GM19023 (cell line): ENCODE measurements at regions not wholly inside any gene's neighbourhood (a gene's known extent, or its start where the extent isn't known, plus 50 kb on each side); places are given as distances from the start of the nearest gene placed in this dataset.
"Not testable (repeated sequence)": the region's sequence is repeated elsewhere in the genome, so short reads cannot be mapped to it uniquely, and the experiment has no call there.

Source experiments
- ATAC-seq: cut with Tn5 transposase; IDR thresholded peaks from one replicate; pipeline ENCODE4 v1.9.1; 2021; ENCODE audit warnings: mild to moderate bottlenecking, moderate library complexity; ENCODE audit not compliant: unreplicated experiment

DNA sequence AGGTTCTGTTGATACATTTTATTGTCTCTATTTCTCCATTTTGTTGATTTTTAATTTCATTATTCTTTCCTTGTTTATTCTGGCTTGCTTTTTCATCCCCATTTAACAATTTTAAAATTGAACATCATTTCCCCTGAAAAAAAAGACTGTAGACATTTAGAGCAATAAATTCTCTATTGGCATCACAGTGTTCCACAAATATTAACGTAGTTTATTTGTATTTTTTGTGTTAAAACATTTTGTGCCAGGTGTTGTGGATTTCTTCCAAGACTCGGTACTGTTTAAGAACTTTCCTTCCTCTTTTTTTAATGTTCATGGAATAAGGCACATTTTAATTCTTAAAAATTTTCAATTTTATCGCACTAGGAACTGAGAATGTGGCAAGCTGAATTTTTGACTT, 156.1 kb upstream of the NPY start:
- no peak for ATAC-seq

DNA sequence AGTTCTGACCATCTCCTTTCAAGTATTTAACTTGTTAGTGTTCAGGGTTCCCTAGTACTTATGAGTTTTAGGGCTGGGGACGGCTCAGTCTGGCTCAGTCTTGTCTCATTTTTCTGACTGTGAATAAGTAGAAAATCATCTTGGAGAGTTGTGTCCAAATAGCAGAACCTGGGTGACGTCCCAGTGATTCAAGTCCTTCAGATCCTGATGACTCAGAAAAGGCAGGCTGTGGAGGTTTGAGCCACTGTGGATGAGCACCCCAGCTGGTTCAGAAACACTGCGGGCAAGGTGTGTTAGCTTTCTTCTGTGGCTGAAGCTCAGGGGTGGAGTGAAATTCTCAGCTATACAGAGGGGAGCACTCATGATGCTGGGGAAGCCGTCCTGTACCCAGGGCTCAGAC, 154.4 kb upstream of the NPY start:
- no peak for ATAC-seq

DNA sequence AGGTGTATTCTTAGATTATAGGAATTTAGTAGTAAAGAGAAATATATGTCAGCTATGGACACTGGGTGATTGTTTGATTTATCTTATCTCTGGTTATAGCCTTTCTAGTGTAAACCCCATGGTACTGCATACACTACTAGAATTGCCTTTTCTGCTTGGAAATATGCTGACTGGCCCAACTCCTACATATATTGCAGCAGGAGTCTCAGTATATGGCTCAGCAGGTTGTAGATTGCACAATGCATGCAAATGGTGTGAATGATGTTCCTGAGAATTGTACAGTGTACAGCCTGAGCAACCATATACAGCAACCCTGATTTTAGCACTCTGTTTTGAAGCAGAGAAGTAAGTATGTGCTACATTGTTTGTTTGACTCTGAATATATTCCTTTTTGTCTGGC, 153.4 kb upstream of the NPY start:
- no peak for ATAC-seq

DNA sequence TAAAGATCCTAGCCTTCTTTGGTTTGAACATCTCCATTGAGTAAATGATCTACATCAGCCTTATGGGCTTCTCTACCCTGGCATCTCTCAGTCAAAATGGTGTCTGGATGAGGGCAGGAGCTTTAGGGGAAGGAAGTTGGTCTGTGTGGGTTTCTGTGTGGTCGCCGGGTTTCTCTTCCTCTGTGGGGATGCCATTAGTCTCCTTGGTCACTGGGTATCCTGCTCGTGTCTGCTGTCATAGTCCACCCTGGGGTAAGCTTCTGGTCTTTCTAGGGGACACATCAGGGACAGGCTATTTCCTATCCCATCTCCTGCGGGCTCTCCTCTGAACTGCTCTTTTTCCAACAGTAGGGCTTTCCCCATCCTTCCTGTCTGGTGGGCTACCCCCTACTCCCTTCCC, 150.3 kb upstream of the NPY start:
- ATAC-seq: no peak

DNA sequence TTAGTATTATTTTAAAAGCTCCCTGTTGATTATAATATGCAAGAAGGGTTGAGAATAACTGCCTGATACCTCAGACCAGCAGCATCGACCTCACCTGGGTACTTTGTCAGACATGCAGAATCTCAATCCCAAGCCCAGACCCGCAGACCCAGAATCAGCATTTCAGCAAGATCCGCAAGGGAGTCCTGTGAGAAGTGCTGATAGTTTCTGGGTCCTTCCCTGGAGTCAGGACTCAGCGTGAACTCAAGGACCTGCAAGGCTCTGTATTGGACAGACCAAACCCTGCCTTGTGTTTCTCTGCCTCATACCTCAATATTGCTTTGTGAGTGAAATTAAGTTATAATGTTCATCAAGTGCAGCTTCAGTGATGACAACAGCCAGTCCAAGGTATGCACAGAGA, 149.5 kb upstream of the NPY start:
- no peak for ATAC-seq

DNA sequence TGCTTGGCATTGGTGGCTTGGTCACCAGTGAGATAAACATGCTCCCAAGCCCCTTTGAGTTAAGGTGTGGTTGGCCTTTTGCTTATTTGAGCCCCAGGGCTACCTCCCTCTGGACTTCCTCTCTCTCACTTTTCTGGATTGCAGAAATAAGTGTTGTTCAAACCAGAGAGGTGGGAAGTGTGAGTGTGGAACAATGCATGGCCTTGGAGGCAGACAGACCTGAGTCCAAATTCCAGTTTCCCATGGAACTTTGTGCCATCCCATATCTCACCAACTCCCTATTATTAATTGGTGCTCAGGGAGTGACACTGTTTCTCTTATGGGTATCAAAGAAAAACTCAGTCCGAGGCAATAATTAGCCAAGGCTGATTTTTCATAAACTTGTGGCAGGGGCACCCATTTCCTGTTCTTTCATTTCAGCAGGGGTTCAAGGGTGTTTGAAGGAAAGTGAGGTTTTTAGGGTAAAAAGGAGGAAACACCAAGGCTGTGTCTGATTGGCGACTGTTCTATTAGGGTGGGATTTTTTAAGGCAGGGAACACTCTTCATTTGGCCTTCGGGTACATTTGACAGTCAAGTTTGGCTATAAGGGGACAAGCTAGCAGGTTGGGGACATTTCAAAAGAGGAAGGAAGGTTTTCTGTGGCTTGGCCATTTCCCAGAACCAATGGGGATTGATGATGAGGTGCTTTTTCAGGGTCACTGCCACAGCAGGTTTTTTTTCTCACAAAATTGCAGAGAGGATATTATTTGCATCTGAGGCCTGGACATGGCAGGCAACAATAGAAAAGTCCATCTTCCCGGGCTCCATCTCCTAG, 148.8 kb upstream of the NPY start:
- ATAC-seq: peak; percentile 80

DNA sequence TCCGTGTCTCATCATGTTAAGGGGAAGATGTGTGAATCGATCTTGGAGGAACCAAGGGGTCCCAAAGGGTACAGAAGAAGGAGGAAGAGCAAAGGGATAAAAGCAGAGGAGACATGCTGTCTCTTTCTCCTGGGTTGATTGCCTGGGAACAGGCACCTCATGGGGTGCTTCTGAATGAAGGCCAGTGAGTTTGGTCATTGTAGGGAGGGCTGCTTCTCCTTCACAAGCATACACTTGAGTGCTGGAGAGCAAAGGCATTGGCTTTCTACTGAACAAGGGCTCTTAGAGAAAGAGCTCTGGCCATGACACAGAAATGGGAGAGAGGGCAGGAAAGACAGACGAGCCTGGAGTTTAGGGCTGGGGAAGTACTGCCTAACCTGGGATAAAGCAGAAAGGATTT, 146.7 kb upstream of the NPY start:
- ATAC-seq: no peak

DNA sequence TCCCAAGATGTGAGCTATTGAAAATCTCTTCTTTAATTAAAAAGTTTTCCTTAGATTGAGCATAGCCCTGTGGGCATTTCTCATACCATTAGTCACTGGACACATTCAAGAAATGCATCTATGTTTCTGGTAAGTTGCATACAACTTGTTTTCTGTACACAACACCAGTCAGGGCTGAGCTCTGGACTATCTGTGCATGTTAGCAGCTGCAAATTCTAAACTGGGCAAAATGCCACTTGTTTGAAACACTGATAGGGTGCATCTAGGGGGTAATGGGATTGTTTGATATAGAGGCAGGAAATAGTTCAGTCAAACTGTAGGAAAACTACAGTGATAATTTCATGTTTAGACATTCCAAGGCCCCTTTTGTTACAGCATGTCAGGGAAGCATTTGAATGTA, 145.6 kb upstream of the NPY start:
- ATAC-seq: no peak

DNA sequence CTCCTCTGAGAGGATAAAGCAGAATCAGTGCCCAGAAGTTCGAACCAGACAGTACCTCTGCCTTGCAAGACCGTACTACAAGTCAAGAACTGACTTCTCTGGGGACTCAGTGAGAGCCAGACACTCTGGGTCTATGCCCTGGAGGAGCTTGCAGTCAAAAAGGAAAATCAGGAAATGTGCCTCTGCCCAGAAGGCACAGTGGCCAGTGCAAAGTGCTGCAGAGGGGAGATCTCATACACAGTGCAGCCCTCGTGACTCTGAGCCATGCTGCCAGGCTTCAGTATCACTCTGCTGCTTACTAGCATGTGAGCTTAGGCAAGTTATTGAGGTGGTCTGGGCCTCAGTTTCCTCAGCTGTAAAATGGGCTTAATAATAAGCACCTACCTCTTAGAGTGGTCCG, 144.0 kb upstream of the NPY start:
- no peak for ATAC-seq

DNA sequence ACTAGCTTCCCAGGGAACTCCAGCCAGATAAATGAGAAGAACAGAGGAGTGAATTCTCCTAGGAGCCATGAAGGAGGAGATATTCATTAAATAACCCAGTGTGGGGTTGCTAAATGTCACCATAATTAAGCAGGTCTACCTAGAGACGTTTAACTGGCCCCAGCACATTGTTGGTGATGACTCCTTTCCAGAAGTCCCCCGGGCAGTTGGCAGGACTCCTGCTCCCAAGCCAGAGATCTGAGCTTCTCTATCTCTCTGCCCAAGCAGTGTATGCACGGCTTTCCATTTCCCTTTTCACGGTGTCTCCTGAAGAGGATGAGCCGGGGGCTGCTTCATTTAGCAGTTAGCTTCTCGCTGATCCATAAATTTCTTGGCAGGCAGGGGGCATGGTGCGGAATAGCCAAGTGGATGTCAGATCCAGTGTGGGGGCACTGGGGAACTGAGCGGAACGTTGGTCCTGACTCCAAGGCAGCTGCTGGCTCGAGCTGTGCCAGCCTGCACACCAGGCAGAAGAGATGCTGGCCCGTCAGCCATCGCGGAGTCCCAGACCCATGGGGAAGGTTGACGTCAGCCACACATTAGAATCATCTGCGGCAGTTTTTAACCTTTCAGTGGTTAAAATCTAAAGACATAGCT, 142.0 kb upstream of the NPY start:
- ATAC-seq: no peak

DNA sequence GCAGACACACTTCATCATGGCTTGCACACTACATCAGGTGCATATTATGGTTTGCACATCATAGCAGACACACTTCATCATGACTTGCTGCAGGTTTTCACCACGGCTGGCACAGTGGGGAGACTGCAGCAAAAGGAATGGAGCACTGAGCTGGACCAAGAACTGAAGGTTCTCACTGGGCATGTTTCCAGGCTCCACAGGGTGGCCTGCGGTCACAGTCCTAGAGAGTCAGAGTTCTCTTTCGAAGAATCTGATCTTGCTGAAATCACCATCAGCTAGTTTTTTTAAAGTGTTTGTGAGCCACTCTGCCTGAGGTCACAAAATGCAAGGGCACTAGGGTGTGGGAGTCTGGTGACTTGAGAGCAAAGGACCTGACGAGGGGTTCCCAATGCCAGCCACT, 140.4 kb upstream of the NPY start:
- ATAC-seq: no peak

DNA sequence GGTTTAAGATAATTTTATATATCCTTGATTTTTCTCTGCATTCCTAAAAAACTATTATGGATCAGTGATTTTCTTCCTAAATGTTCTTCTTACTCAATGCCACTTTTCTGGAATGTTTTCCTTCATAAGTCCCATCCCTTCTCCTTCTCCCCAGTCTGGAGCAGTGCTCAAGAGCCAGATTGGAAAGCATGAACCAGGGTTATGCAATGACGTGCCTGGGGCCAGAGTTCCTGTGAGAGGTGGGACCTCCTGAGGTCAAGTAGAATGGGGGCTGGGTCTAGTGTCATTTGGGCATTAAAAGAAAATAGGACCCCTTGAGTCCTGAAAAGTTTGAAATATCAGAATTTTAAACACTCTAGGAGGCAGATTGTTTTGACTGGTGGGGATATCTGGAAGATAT, 132.0 kb upstream of the NPY start:
- ATAC-seq: no peak

DNA sequence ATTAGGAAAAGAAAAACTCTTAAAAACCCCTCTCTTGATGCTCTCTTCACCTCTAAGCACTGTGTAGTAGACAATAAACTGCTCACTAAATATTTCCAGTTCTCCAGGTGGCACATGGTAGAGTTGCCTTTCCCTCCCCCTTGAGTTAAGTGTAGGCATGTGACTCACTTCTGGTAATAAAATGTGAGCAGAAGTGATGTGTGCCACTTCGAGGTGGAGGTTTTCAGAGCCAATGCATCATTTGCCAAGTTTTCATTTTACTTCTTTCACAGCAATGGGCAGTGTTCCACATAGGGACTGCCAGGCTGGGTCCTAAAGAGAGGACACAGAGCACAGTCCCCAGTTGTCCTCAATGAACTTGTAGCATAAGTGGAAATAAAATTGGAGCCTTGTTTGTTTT, 131.6 kb upstream of the NPY start:
- ATAC-seq: no peak

DNA sequence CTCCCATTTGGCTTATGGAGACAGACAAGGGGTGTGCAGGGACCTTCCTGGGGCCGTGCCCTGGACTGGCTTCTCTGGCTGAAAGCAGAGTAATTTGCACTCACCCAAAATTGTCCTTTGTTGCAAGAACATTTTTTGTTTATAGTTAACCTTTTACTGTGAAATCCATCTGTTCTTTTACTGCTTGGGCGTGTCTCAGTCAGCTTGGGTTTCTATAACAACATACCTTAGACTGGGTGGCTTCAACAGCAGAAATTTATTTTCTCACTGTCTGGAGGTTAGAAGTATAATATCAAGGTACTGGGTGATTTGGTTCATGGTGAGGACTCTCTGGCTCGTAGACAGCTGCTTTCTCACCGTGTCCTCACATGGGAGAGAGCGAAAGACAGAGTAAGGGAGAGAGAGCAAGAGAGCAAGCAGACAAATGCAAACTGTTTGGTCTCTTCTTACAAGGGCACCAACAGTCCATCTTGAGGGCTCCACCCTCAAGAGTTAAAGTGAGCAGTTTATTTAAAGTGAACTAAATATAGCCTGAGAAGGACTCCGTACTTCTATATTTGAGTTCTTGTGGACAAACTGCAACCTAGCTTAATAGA, 131.0 kb upstream of the NPY start:
- ATAC-seq: no peak

DNA sequence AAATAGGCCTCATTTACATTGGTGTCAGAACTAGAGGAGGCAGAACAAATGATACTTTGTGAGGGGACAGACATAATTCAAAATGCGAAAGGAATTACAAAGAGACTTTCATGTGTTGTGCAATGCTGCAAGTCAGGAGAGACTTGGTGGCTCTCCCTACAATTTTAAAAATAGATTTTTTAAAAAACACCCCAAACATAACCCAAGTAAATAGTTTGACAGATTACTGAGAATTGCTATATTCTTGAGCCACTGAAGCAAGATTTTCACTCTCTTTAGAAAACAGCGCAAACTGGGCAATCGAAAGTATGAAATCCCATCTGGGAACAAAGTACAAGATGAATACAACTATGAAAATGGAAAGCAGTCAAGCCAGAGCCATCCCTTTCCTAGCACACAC, 126.3 kb upstream of the NPY start:
- no peak for ATAC-seq

DNA sequence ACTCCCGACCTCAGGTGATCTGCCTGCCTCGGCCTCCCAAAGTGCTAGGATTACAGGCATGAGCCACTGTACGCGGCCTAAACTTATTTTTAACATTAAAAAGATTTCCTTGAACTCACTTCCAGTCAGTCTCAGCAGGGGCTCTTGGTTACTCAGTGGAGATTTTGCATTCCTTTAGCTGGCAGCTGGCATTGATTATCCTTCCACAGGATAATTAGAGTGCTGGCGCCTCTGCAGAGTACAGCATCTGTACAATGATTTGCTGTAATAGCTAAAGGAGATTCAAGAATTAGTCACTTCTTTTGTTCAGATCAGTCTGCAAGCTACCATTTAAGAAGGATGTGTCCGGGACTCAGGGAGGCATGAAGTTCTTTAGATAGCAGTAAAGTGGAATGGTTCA, 125.0 kb upstream of the NPY start:
- no peak for ATAC-seq

DNA sequence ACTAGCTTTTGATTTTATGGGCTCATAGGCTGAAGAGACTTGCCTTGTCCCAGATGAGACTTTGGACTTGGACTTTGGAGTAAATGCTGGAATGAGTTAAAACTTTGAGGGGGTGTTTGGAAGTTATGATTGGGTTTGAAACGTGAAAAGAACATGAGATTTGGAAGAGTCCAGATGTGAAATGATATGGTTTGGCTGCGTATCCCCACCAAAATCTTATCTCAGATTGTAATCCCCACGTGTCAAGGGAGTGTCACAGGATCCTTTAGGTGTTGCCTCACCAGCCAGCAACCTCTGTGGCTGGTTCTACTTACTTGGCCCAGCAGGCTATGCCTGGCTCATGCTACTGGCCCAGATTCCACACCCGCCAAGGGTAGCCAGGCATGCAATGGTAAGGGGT, 119.6 kb upstream of the NPY start:
- no peak for ATAC-seq

DNA sequence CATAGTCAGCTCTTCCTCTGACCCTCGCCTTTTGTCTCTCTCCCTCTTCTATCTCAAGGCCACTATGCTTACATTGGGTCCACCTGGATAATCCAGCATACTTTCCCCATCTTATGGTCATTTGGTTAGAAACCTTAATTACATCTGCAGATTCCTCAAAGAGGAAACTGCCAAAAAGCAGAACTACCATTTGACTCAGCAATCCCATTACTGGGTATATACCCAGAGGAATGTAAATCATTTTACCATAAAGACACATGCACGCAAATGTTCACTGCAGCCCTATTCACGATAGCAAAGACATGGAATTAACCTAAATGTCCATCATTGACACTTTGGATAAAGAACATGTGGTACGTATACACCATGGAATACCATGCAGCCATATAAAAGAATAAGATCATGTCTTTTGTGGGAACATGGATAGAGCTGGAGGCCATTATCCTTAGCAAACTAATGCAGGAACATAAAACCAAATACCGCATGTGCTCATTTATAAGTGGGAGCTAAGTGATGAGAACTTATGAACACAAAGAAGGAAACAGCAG, 114.8 kb upstream of the NPY start:
- no peak for ATAC-seq

DNA sequence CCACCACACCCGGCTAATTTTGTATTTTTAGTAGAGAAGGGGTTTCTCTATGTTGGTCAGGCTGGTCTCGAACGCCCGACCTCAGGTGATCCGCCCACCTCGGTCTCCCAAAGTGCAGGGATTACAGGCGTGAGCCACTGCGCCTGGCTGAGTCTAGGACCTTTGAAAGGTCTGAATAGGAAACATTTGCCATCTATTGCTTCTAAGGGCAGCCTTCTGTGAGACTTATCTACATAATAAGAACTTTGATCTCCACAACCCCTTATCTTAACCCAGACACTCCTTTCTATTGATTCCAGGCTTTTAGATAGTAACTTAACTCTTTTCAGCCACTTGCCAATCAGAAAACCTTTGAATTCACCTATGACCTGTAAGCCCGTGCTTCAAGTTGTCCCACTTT, 112.0 kb upstream of the NPY start:
- not testable (repeated sequence) for ATAC-seq

DNA sequence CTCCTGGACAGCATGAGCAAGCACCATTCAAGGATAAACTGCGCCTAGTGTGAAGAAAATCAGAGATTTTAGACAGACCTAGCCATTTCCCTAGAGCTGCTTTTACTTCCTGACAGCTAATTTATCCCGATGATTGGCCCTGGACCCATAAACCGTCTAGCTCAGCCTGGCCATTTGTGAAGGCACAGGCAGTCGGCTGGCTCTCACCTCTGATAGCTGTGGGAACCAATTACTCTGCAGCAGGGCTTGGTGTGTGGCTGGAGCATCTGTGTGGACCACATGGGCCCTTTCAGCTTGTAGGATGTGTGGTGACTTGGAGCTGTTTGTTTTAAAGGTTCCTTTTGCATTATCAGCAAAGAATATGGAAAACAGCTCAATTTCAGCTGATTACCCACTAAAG, 111.1 kb upstream of the NPY start:
- ATAC-seq: no peak

DNA sequence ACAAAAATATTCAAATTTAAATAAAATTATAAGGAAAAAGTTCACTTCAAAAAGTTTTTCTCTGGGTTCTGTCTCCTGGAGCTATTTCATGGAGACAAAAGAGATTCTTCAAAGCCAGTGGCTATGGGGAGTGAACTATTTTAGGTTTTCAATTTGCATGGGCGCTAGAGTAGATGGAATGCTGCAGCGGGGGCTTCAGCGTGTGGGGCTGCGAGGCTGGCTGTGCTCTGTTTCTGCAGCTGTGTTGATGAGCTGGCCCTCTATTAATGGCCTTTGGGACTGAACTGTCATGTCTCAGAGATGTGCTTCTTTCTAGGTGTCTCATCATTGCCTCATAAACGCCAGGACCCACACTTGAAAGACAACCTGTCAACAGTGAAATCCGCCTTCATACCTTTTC, 108.4 kb upstream of the NPY start:
- no peak for ATAC-seq
